K562 (cell line): ENCODE measurements at regions not wholly inside any gene's neighbourhood (a gene's known extent, or its start where the extent isn't known, plus 50 kb on each side); places are given as distances from the start of the nearest gene placed in this dataset.

Experiments used
- ARID2 ChIP-seq: fragments of 450-650 bp; IDR thresholded peaks from 2 replicates; pipeline ENCODE4 v1.6.1; 2017; ENCODE audit warnings: antibody characterized with exemption, mild to moderate bottlenecking
- EGR1 ChIP-seq: fragments of 450-650 bp; conservative IDR thresholded peaks from 2 replicates; pipeline ENCODE4 v1.6.1; 2017; ENCODE audit warnings: mild to moderate bottlenecking
- EP300 ChIP-seq: IDR thresholded peaks from 2 replicates; pipeline ENCODE4 v1.6.1; 2012; ENCODE audit warnings: low read length, improper control_type of control experiment
- ETV5 ChIP-seq: sonication (generic); formaldehyde crosslinking; IDR thresholded peaks from 2 replicates; pipeline ENCODE4 v1.4.0; 2020; ENCODE audit warnings: low read depth, mild to moderate bottlenecking, missing genetic modification reagents
- FOXA1 ChIP-seq: fragments of 450-650 bp; IDR thresholded peaks from 2 replicates; pipeline ENCODE4 v1.6.1; 2016; ENCODE audit warnings: mild to moderate bottlenecking, borderline replicate concordance
- POLR2A ChIP-seq: fragments of 450-650 bp; conservative IDR thresholded peaks from 2 replicates; pipeline ENCODE4 v1.6.1; 2016
- ZNF274 ChIP-seq: IDR thresholded peaks from 2 replicates; pipeline ENCODE4 v1.6.1; 2011; ENCODE audit warnings: low read depth, mild to moderate bottlenecking, low read length, moderate library complexity, borderline replicate concordance
- TF ChIP-seq, protein P1 (sequence below), 3 experiments: IDR thresholded peaks in 2 of 3; conservative IDR thresholded peaks in 1 of 3; 2 replicates each; pipeline ENCODE4 v1.5.1; 2011 to 2012; ENCODE audit warnings: low read length in 3 of 3, mild to moderate bottlenecking in 3 of 3, control low read depth in 2 of 3, improper control_type of control experiment in 1 of 3, inconsistent platforms in 1 of 3, low read depth in 1 of 3, mixed read lengths in 1 of 3, moderate library complexity in 1 of 3; ENCODE audit not compliant: insufficient read depth in 2 of 3
- TF ChIP-seq, protein P2 (sequence below): sonication (generic); formaldehyde crosslinking; IDR thresholded peaks from 2 replicates; pipeline ENCODE4 v1.9.0; 2022; ENCODE audit warnings: mild to moderate bottlenecking, missing genetic modification reagents

DNA sequence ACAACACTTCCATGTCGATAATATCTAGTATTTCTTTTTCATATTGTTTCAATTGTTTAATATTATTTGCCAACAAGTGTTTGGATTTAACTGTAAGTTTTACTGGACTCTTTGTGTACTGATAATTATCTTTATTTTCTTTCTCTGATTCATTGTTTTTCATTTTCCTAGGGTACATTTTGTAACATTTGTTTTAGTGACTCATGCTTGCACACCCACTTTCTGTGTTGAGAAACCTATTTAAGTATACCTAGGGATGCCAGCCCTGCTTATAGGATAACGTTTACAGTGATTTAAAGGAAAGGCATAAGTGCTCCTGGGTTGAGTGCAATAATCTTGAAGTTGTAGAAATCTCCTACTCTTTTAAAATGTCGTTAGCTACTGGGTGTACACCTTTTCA is 1386.0 kb upstream of the ADGRL4 start:
- TF ChIP-seq EP300 (no peak), FOXA1 (no peak), ETV5 (CRISPR knock-in tag) (no peak), EGR1 (no peak), ZNF274 (no peak), ARID2 (no peak), POLR2A (no peak)
- TF ChIP-seq, protein P1, sequence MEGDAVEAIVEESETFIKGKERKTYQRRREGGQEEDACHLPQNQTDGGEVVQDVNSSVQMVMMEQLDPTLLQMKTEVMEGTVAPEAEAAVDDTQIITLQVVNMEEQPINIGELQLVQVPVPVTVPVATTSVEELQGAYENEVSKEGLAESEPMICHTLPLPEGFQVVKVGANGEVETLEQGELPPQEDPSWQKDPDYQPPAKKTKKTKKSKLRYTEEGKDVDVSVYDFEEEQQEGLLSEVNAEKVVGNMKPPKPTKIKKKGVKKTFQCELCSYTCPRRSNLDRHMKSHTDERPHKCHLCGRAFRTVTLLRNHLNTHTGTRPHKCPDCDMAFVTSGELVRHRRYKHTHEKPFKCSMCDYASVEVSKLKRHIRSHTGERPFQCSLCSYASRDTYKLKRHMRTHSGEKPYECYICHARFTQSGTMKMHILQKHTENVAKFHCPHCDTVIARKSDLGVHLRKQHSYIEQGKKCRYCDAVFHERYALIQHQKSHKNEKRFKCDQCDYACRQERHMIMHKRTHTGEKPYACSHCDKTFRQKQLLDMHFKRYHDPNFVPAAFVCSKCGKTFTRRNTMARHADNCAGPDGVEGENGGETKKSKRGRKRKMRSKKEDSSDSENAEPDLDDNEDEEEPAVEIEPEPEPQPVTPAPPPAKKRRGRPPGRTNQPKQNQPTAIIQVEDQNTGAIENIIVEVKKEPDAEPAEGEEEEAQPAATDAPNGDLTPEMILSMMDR (IDR thresholded peaks at IDR 0.05 in 2 of 3, conservative IDR thresholded peaks at IDR 0.05 in 1 of 3; ENCODE audit: insufficient read depth in 2 of 3, low read depth in 1 of 3, low read length in 3 of 3): no peak
- TF ChIP-seq, protein P2, sequence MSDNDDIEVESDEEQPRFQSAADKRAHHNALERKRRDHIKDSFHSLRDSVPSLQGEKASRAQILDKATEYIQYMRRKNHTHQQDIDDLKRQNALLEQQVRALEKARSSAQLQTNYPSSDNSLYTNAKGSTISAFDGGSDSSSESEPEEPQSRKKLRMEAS: no peak
